ENCODE measurements at regions not wholly inside any gene's neighbourhood (a gene's known extent, or its start where the extent isn't known, plus 50 kb on each side); places are given as distances from the start of the nearest gene placed in this dataset.

DNA sequence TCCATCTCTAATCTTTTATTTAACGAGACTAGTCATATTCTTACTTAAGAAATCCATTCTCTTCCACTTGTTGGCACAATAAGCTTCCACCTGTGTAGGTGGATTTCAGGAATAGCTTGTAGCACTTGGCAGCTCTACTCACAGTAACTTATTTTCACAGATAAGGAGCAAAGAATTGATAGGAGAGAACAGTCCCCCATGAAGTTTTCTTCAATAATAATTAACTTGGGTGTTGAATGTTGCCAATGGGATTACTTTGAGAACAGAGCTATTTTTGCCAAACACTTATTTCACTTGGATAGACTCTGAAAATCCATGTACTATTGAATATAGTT is 1388.6 kb upstream of the PIK3C3 start:
- TF ChIP-seq POLR2A (IDR thresholded peaks at IDR 0.05) = no peak
- TF ChIP-seq, protein P1, sequence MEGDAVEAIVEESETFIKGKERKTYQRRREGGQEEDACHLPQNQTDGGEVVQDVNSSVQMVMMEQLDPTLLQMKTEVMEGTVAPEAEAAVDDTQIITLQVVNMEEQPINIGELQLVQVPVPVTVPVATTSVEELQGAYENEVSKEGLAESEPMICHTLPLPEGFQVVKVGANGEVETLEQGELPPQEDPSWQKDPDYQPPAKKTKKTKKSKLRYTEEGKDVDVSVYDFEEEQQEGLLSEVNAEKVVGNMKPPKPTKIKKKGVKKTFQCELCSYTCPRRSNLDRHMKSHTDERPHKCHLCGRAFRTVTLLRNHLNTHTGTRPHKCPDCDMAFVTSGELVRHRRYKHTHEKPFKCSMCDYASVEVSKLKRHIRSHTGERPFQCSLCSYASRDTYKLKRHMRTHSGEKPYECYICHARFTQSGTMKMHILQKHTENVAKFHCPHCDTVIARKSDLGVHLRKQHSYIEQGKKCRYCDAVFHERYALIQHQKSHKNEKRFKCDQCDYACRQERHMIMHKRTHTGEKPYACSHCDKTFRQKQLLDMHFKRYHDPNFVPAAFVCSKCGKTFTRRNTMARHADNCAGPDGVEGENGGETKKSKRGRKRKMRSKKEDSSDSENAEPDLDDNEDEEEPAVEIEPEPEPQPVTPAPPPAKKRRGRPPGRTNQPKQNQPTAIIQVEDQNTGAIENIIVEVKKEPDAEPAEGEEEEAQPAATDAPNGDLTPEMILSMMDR (IDR thresholded peaks at IDR 0.05) = no peak
